ENCODE measurements at regions not wholly inside any gene's neighbourhood (a gene's known extent, or its start where the extent isn't known, plus 50 kb on each side); places are given as distances from the start of the nearest gene placed in this dataset.

GRCh38 chr3:20422391-20422790, 236.4 kb upstream of the SGO1 start:
- H3K4me3 Mint-ChIP-seq (ENCODE audit: low read depth, unreplicated experiment): no peak overlapping the region
- H3K27me3 Mint-ChIP-seq (ENCODE audit: unreplicated experiment): no peaks in the 10 kb centered on the region
- CTCF ChIA-PET: no interaction called here
- DNase-seq: no peak
- TF ChIP-seq, protein P1, sequence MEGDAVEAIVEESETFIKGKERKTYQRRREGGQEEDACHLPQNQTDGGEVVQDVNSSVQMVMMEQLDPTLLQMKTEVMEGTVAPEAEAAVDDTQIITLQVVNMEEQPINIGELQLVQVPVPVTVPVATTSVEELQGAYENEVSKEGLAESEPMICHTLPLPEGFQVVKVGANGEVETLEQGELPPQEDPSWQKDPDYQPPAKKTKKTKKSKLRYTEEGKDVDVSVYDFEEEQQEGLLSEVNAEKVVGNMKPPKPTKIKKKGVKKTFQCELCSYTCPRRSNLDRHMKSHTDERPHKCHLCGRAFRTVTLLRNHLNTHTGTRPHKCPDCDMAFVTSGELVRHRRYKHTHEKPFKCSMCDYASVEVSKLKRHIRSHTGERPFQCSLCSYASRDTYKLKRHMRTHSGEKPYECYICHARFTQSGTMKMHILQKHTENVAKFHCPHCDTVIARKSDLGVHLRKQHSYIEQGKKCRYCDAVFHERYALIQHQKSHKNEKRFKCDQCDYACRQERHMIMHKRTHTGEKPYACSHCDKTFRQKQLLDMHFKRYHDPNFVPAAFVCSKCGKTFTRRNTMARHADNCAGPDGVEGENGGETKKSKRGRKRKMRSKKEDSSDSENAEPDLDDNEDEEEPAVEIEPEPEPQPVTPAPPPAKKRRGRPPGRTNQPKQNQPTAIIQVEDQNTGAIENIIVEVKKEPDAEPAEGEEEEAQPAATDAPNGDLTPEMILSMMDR (IDR thresholded peaks at IDR 0.05; ENCODE audit: unreplicated experiment): no peak
- no peak overlapping the region for H3K27ac Mint-ChIP-seq (ENCODE audit: unreplicated experiment)
- no TSS peak for BruUV-seq (replicated peaks)
- no peaks in the 10 kb centered on the region for H3K36me3 Mint-ChIP-seq (ENCODE audit: insufficient read depth, unreplicated experiment)
- intact Hi-C loops (cut with micrococcal nuclease; ENCODE audit: unreplicated experiment): no loop called here
- H3K4me1 Mint-ChIP-seq (ENCODE audit: low read depth, unreplicated experiment): no peaks in the 10 kb centered on the region
- no peaks in the 10 kb centered on the region for H3K9me3 Mint-ChIP-seq (ENCODE audit: low read depth, unreplicated experiment)

DNA sequence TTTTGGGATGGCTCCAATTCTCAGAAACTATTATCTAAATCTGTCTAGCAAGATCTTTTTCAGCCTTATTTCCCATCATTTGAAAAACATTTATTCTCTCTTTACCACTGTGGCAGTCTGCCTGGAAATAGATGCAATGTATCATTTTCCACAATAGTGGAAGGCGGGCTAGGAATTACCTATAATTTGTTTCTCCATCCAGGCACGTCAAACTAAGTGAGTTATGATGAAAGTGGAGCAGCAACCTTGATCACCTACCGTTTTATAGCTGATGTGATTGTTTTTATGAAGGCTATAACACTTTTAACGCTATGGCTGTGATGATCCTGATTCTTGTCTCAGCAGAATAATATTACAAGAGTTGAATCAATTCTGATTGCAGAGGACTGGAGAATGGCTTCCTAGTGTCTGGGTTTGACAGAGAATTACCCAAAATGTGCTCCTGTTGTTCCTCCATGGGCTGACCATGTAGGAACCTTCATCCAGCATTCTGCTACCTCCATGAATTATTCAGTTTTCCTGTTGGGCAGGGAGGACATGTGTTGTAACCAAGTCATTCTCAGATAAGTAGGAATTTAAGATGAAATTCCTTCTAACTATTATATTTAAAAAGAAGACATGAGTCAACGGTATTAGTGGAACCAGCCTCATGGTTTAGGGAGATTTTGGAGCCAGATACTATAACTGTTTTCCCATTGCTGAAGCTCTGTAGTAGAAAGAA, 231.5 kb upstream of the SGO1 start:
- Mint-ChIP-seq H3K27ac (ENCODE audit: unreplicated experiment) (no peak overlapping the region), H3K9me3 (ENCODE audit: low read depth, unreplicated experiment) (no peaks in the 10 kb centered on the region), H3K36me3 (ENCODE audit: insufficient read depth, unreplicated experiment) (no peaks in the 10 kb centered on the region), H3K27me3 (ENCODE audit: unreplicated experiment) (no peaks in the 10 kb centered on the region), H3K4me3 (ENCODE audit: low read depth, unreplicated experiment) (no peak overlapping the region), H3K4me1 (ENCODE audit: low read depth, unreplicated experiment) (no peaks in the 10 kb centered on the region)
- TF ChIP-seq, protein P1 (IDR thresholded peaks at IDR 0.05; ENCODE audit: unreplicated experiment): no peak
- intact Hi-C loops (cut with micrococcal nuclease; ENCODE audit: unreplicated experiment): no loop called here
- DNase-seq: no peak
- no TSS peak for BruUV-seq (replicated peaks)
- CTCF ChIA-PET: no interaction called here

DNA sequence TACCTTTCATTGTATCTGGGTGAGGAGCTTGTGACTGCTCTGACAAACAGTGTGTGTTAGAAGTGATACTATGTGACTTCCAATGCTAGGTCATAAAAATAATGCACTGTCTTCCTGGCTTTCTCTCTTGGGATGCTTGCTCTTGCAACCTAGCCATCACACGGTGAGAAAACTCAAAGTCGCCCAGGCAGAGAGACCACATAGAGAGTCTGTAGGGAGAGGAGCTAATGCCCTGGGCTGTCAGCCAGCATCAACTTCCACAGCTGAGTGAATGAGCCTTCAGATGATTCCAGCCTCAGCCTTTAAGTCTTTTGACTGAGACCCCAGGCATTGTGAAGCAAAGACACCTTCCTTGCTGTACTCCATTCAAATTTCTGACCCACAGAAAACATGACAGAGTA, 220.6 kb upstream of the SGO1 start:
- Mint-ChIP-seq H3K27ac (ENCODE audit: unreplicated experiment) (no peak overlapping the region), H3K27me3 (ENCODE audit: unreplicated experiment) (no peaks in the 10 kb centered on the region), H3K4me1 (ENCODE audit: low read depth, unreplicated experiment) (no peaks in the 10 kb centered on the region), H3K36me3 (ENCODE audit: insufficient read depth, unreplicated experiment) (no peaks in the 10 kb centered on the region), H3K9me3 (ENCODE audit: low read depth, unreplicated experiment) (peaks cover 2% of the 10 kb centered on the region), H3K4me3 (ENCODE audit: low read depth, unreplicated experiment) (no peak overlapping the region)
- intact Hi-C loops (cut with micrococcal nuclease; ENCODE audit: unreplicated experiment): no loop called here
- DNase-seq: no peak
- CTCF ChIA-PET: no interaction called here
- BruUV-seq (replicated peaks): no TSS peak
- TF ChIP-seq, protein P1 (IDR thresholded peaks at IDR 0.05; ENCODE audit: unreplicated experiment): no peak

- CTCF ChIA-PET: no interaction called here
- intact Hi-C loops (cut with micrococcal nuclease; ENCODE audit: unreplicated experiment): loop anchor here (1.0 kb wide), 1 partner anchor 30 kb away; no protein-coding TSS in a partner anchor
- H3K4me3 Mint-ChIP-seq (ENCODE audit: low read depth, unreplicated experiment): no peak overlapping the region
- H3K27me3 Mint-ChIP-seq (ENCODE audit: unreplicated experiment): no peaks in the 10 kb centered on the region
- TF ChIP-seq, protein P1 (IDR thresholded peaks at IDR 0.05; ENCODE audit: unreplicated experiment): no peak
- no peak overlapping the region for H3K27ac Mint-ChIP-seq (ENCODE audit: unreplicated experiment)
- no peaks in the 10 kb centered on the region for H3K36me3 Mint-ChIP-seq (ENCODE audit: insufficient read depth, unreplicated experiment)
- H3K9me3 Mint-ChIP-seq (ENCODE audit: low read depth, unreplicated experiment): peaks cover 2% of the 10 kb centered on the region
- BruUV-seq (replicated peaks): no TSS peak
- no peak for DNase-seq
- no peaks in the 10 kb centered on the region for H3K4me1 Mint-ChIP-seq (ENCODE audit: low read depth, unreplicated experiment)
These were observed 219.7 kb upstream of the SGO1 start for GRCh38 chr3:20405744-20406143.

All from Calu3 (cell line).